SIG-M5 (cell line): ENCODE measurements at regions not wholly inside any gene's neighbourhood (a gene's known extent, or its start where the extent isn't known, plus 50 kb on each side); places are given as distances from the start of the nearest gene placed in this dataset.
"Not testable (repeated sequence)": the region's sequence is repeated elsewhere in the genome, so short reads cannot be mapped to it uniquely, and the experiment has no call there.

Experiments
- DNase-seq: peaks from one replicate; lab custom pipeline; 2025; lab: John Stamatoyannopoulos, UW

DNA sequence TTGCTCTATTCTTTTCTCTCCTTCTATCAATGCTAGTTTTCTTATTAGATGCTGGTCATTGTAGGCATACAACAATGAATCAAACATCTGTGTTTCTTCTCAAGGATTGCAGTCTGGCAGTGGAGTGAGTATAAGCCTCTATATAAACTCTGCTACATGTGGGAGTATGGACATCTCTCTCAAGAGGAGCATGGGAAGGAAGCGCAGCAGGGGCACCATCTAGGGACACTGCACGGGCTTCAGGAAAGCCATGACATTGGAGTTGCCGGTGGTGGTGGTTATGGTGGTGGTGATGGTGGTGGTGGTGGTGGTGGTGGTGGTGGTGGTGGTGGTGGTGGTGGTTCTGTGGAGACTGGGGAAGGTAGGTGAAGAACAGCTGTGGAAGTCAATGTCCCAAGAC lies 462.6 kb downstream of the RNF144A start:
- no peak for DNase-seq

GRCh38 chr2:7384773-7385349 lies 467.6 kb downstream of the RNF144A start:
- DNase-seq = no peak

- not testable (repeated sequence) for DNase-seq
Measured at GRCh38 chr2:7390311-7390710, 473.1 kb downstream of the RNF144A start.

DNA sequence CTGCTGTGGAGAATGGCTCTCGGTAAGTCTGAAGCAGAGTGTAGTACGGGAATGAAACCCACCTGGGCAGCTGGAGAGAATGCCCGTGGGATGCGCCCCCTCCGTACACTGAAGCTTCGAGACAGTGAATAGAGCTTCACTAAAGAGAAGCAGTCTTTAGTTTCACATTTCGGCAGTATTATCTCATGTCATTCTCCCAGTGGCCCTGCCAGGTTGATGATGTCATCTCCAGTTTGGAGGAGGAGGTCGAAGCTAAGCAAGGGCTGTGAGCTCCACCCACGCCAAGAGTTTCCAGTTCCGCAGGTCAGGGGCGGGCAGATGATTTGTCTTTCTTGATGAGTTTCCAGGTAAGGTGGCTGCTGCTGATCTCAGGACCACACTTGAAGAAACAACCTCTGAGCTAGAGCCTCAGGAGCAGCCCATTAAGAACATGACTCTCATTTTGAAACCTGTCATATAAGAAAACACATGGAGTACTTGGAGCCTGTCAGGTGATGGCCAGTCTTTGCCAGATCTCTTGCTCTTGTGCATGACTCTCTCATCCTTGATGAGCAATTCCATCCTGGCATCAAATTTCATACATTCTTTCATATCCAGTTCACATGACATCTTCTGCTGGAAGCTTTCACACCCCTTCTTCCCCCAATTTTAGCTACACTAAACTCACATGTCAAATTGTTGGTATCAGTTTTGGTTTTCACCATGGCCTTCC lies 475.0 kb downstream of the RNF144A start:
- no peak for DNase-seq

- no peak for DNase-seq
Measured at GRCh38 chr2:7394195-7394594, 477.0 kb downstream of the RNF144A start.

DNA sequence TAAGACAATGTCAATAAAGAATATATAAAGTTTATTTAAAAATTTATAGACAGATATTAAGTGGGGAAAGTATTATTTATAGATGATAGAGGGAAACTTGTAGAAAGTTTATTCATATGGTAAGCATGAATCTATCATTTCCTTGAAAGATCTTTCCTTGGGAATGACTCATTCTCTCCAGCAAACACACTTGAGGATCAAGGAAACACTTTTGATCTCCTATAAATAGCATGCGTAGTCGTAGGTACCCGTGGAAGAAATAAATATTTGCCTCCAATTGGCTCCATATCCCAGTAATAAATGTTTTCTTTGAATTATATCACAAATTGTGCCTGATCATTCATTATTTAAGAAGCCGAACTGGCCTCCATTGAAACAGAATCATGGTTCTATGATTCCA lies 483.4 kb downstream of the RNF144A start:
- DNase-seq = no peak

GRCh38 chr2:7403092-7403775 lies 486.0 kb downstream of the RNF144A start:
- DNase-seq = no peak

- no peak for DNase-seq
Measured at GRCh38 chr2:7405861-7406715, 488.9 kb downstream of the RNF144A start.

GRCh38 chr2:7407001-7407400 lies 489.8 kb downstream of the RNF144A start:
- DNase-seq = no peak

DNA sequence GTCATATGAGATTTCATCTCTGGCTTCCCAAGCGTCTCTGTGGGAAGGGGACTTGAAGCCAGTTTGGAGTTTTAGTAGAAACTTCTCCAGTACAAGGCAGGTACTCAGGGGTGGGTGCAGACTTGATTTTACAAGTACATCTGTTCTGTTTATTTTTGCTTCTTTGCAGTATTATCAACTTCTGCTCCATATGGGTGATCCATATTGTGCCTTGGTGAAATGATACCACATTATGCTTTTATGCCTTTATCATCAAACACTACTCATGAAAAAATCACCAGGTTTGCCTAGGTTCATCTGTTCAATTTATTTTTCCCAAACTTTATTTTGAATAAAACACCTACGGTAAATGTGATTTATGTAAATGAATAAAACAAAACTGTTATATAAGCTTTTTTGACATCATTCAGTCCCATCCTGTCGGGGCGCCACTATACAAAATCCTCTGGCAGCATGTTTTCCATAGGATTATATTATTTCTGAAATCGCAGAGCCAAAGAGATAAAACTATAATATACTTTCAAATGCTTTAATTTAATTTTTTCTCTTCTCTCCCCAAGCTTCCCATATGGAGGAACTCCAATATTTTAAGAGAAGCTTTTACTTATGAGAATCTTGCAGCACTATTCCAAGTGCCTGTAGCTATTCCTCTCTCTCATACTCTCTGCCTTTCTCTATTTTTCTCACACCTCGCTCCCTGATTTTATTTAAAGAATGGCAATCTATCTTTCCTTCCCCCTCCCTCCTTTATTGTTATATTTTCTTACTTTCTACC lies 490.9 kb downstream of the RNF144A start:
- DNase-seq = no peak

DNA sequence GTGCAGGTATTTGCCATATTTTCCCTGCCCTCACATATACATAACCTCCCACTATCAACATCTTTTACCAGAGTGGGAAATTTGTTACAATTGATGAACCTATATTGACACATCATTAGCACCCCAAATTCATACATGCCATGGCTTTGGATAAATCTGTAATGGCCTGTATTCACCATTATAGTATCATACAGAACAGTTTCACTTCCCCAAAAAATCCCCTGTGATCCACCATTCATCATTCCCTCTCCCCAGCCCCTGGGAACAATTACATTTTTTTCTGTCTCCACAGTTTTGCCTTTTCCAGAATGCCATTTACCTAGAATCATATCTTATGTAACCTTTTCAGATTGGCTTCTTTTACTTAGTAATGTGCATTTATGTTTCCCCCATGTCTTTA lies 494.5 kb downstream of the RNF144A start:
- DNase-seq = no peak

DNA sequence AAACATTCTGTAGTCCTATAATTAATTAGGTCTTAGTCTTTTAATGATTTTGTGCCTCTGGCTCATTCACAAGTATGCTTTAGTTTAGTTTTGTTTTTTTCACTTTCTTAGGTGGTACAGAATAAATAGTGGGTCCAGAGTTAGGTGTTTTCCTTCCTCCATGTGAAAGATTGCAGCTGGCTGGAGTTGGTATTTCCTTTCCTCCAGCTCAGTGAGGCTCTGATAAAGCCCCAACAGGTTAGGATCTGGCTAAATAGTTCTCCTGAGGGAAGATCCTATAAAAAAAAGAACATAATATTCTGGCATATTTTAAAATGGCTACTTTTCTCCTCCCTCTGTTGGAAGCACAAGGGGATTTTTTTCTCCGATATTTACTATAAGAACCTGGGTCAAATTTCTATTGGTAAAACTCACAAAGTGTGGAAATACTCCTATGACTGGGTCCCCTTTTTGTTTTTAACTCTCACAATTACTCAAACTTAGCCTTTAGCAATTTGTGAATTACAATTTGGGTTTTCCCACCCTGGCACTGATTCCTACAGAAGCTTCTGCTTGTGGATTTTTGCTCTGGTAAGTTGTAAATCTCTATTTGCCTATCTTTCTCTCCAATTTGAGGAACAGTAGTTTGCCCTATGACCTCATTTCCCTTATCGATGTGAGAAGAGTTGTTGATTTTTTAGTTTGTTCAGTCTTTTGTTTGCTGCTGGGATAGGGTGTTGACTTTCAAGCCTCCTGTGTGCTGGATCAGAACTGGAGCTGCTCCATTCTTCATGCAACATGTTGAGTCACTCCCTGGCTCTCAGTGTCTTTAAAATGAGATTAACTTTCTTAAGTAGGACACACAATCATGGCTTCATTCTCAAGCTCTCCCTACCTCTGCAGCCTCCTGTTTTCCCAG lies 500.9 kb downstream of the RNF144A start:
- no peak for DNase-seq

GRCh38 chr2:7419186-7419585 lies 502.0 kb downstream of the RNF144A start:
- DNase-seq = no peak

- DNase-seq = no peak
Measured at GRCh38 chr2:7419814-7420311, 502.7 kb downstream of the RNF144A start.

DNA sequence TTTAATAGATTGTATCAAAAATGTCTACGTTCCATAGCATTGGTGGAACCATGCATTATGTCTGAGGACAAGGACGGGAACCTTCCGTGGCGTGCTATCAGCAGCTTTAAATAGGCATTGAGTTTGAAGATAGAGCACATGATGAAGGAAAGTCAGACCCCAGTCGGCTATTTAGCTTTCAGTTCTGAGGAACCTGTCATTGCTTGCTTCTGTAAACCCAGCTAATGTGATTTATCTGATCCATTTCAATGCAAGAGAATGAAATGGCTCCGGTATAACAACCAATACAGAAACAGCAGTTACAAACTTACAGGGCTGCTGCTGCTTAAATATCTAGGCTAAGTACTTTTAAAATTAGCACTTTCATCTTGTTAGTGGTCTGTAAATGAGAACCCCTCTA lies 503.3 kb downstream of the RNF144A start:
- no peak for DNase-seq

DNA sequence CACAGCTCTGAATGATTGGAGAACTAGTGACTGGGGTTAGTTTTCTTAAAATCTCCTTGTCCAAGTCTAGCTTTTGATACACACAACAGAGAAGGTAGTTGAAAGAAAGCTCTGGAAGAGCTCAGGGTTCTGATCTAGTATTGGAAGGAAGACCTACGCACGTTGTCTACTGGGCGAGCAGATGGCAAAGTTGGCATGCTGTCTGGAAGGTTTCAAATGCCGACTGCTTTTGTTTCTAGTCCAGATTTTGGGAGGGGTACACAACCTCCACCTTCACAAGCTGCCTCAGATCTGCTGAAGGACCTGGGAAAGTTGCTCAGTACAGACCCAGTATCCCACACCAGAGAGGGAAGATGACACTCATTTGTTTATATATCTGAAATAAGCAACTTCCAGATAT lies 507.3 kb downstream of the RNF144A start:
- DNase-seq = no peak

- DNase-seq = no peak
Measured at GRCh38 chr2:7427293-7428060, 510.3 kb downstream of the RNF144A start.

DNA sequence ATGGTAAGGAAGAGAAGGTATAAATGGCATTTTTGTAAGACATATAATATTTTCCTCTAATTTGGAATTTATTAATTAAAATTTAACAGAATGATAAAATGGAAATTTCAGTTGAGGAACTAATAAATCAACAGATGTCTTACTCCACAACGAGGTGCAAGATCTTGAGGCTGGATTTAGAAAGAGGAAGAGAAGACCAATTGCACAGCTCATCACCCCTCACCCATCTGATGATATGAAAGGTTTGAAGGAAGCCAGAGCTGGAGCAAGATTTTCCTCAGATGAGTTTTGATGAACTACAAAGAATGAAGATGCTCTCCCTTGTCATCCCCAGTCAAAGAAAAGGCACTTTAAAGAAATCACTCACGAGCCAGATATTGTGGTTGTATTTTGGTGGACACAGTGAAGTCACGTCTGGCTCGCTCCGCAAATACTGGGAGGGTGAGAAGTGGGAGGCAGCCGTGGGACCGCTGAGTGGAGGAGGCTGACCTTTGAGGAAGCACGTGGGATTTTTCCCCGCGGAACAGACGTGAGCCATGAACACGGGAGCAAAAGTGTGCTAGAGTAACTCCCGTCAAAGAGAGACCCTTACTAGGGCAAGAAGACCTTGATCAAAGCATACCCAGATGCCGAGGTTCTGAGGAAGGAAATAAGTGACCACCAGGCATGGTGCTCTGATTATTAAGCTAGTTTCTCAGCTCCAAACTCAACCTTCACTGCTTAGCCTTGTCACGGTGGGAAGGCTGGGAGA lies 511.4 kb downstream of the RNF144A start:
- no peak for DNase-seq

DNA sequence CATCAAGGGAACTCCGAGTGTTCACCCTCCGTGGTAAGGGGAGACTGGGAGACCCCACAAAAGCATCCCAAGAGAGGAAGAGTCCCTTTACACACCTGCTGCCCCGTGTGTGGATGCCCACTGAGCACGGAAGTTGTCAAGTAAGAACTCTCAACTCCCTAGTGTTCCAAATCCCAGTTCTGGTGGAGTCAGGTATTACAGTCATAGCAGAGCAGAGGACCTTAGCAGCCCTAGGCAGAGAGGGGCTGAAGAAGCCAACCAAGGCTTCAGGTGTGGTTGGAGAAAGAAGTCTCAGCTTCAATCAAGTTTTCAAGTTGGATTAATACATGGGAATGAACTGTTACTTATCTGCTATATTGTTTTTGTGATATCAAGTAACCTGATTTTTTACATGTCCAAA lies 512.5 kb downstream of the RNF144A start:
- no peak for DNase-seq
